ENCODE measurements at regions not wholly inside any gene's neighbourhood (a gene's known extent, or its start where the extent isn't known, plus 50 kb on each side); places are given as distances from the start of the nearest gene placed in this dataset.

DNA sequence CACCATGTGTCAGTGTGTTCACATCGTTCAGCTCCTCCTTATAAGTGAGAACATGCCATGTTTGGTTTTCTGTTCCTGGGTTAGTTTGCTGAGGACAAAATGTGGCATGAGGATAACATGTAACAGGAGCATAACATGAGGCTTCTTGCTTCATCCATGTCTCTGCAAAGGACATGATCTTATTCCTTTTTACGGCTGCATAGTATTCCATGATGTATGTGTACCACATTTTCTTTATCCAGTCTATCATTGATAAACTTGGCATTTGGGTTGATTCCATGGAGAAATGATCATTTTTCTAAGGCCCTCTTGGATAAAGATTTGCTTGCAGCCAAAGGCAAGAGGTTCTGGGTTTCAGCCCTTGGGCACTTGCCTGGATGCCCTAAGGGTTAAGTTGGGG, 128.5 kb upstream of the ZEB1 start:
- Histone ChIP-seq H3K27ac (ENCODE audit: low read depth, low read length) (no peak overlapping the region), H3K4me2 (ENCODE audit: low read depth, low read length, poor library complexity, severe bottlenecking) (no peak overlapping the region), H3K79me2 (ENCODE audit: insufficient read depth, low read length) (no peaks in the 10 kb centered on the region), H2AFZ (ENCODE audit: low read depth, low read length, severe bottlenecking) (no peak overlapping the region), H3K36me3 (ENCODE audit: low read length) (no peaks in the 10 kb centered on the region), H3K4me3 (ENCODE audit: insufficient read depth, low read length, poor library complexity, severe bottlenecking) (no peak overlapping the region), H3K9me3 (ENCODE audit: insufficient read depth, low read length) (no peaks in the 10 kb centered on the region), H3K27me3 (ENCODE audit: low read length) (no peaks in the 10 kb centered on the region), H3K9me2 (replicated peaks; ENCODE audit: insufficient read depth, low read length) (no peaks in the 10 kb centered on the region), H3F3A (ENCODE audit: insufficient read depth) (no peaks in the 10 kb centered on the region), H4K20me1 (ENCODE audit: low read depth, low read length) (no peaks in the 10 kb centered on the region), H3K9ac (ENCODE audit: low read length) (no peak overlapping the region)
- TF ChIP-seq EZH2phosphoT487 (conservative IDR thresholded peaks at IDR 0.05; ENCODE audit: low read length): no peak
- TF ChIP-seq, protein P1, sequence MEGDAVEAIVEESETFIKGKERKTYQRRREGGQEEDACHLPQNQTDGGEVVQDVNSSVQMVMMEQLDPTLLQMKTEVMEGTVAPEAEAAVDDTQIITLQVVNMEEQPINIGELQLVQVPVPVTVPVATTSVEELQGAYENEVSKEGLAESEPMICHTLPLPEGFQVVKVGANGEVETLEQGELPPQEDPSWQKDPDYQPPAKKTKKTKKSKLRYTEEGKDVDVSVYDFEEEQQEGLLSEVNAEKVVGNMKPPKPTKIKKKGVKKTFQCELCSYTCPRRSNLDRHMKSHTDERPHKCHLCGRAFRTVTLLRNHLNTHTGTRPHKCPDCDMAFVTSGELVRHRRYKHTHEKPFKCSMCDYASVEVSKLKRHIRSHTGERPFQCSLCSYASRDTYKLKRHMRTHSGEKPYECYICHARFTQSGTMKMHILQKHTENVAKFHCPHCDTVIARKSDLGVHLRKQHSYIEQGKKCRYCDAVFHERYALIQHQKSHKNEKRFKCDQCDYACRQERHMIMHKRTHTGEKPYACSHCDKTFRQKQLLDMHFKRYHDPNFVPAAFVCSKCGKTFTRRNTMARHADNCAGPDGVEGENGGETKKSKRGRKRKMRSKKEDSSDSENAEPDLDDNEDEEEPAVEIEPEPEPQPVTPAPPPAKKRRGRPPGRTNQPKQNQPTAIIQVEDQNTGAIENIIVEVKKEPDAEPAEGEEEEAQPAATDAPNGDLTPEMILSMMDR (IDR thresholded peaks at IDR 0.05; ENCODE audit: insufficient read depth, low read length, poor library complexity, severe bottlenecking): no peak

DNA sequence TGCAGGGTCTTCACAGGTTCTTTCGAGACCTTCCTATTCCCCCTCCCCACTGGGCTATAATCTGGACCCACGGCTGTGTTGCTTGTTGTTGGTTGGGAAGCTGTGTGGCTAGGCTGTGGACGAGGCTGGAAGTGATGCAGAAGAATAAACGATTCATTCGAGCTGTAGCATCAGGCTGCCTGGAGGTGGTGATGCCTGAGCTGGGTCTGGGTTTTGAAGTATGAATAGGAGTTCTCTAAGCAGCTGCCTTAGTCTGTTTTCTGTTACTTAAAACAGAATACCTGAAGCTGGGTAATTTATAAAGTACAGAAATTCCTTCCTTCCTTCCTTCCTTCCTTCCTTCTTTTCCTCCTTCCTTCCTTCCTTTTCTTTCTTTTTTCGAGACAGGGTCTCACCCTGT, 126.5 kb upstream of the ZEB1 start:
- no peak overlapping the region for H3K27ac ChIP-seq (ENCODE audit: low read depth, low read length)
- H3K36me3 ChIP-seq (ENCODE audit: low read length): no peaks in the 10 kb centered on the region
- H4K20me1 ChIP-seq (ENCODE audit: low read depth, low read length): no peaks in the 10 kb centered on the region
- H3K9ac ChIP-seq (ENCODE audit: low read length): no peak overlapping the region
- no peaks in the 10 kb centered on the region for H3K79me2 ChIP-seq (ENCODE audit: insufficient read depth, low read length)
- H3K4me3 ChIP-seq (ENCODE audit: insufficient read depth, low read length, poor library complexity, severe bottlenecking): no peak overlapping the region
- H3F3A ChIP-seq (ENCODE audit: insufficient read depth): no peaks in the 10 kb centered on the region
- no peaks in the 10 kb centered on the region for H3K9me2 ChIP-seq (replicated peaks; ENCODE audit: insufficient read depth, low read length)
- no peaks in the 10 kb centered on the region for H3K9me3 ChIP-seq (ENCODE audit: insufficient read depth, low read length)
- no peak overlapping the region for H2AFZ ChIP-seq (ENCODE audit: low read depth, low read length, severe bottlenecking)
- TF ChIP-seq, protein P1 (IDR thresholded peaks at IDR 0.05; ENCODE audit: insufficient read depth, low read length, poor library complexity, severe bottlenecking): no peak
- TF ChIP-seq EZH2phosphoT487 (conservative IDR thresholded peaks at IDR 0.05; ENCODE audit: low read length): no peak
- no peaks in the 10 kb centered on the region for H3K27me3 ChIP-seq (ENCODE audit: low read length)
- H3K4me2 ChIP-seq (ENCODE audit: low read depth, low read length, poor library complexity, severe bottlenecking): no peak overlapping the region

DNA sequence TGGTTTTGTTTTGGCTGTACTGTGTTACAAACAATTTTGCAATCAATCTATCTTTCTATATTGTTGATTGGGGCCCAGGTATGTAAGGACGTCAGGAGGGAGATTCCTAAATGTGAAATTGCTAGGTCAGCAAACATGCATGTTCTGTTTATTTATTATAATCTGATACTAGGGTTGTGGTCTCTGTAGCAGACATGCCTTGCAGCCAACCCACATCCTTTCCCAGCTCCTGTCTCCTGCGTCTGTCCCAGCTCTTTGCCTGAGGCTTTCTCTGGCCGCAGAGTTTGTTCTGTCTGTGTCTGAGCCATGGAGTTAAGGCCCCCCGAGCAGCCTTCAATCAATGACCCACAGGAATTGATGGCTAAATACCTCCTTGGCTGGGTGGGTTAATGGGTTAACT, 124.0 kb upstream of the ZEB1 start:
- Histone ChIP-seq H3K9me3 (ENCODE audit: insufficient read depth, low read length) (no peaks in the 10 kb centered on the region), H3K9me2 (replicated peaks; ENCODE audit: insufficient read depth, low read length) (no peaks in the 10 kb centered on the region), H3K36me3 (ENCODE audit: low read length) (no peaks in the 10 kb centered on the region), H3K4me2 (ENCODE audit: low read depth, low read length, poor library complexity, severe bottlenecking) (no peak overlapping the region), H3K4me3 (ENCODE audit: insufficient read depth, low read length, poor library complexity, severe bottlenecking) (no peak overlapping the region), H4K20me1 (ENCODE audit: low read depth, low read length) (no peaks in the 10 kb centered on the region), H3K27me3 (ENCODE audit: low read length) (no peaks in the 10 kb centered on the region), H3K27ac (ENCODE audit: low read depth, low read length) (no peak overlapping the region), H3K9ac (ENCODE audit: low read length) (no peak overlapping the region), H3F3A (ENCODE audit: insufficient read depth) (no peaks in the 10 kb centered on the region), H2AFZ (ENCODE audit: low read depth, low read length, severe bottlenecking) (no peak overlapping the region), H3K79me2 (ENCODE audit: insufficient read depth, low read length) (no peaks in the 10 kb centered on the region)
- TF ChIP-seq, protein P1 (IDR thresholded peaks at IDR 0.05; ENCODE audit: insufficient read depth, low read length, poor library complexity, severe bottlenecking): no peak
- no peak for TF ChIP-seq EZH2phosphoT487 (conservative IDR thresholded peaks at IDR 0.05; ENCODE audit: low read length)

DNA sequence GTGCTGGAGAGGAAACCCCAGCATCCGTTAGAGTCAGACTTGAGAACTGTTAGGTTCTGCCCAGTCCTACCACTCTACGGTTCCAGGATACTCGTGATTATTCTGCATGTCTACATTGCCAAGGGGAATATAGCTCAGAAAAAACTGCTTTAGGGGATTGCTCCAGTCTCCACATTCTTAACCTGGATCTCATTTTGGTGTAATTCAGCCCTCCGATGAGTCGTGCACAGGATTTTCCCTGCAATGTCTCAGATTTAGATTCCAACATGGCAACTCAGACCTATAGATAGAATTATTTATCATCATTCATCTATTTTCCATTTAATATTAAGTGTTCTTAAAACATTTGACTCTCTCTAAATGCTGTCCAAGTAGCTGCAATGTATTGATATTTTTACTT, 121.1 kb upstream of the ZEB1 start:
- Histone ChIP-seq H3K79me2 (ENCODE audit: insufficient read depth, low read length) (no peaks in the 10 kb centered on the region), H3K9me2 (replicated peaks; ENCODE audit: insufficient read depth, low read length) (no peaks in the 10 kb centered on the region), H3F3A (ENCODE audit: insufficient read depth) (no peaks in the 10 kb centered on the region), H3K36me3 (ENCODE audit: low read length) (no peaks in the 10 kb centered on the region), H3K27me3 (ENCODE audit: low read length) (no peaks in the 10 kb centered on the region), H3K9ac (ENCODE audit: low read length) (no peak overlapping the region), H3K9me3 (ENCODE audit: insufficient read depth, low read length) (no peaks in the 10 kb centered on the region), H3K4me2 (ENCODE audit: low read depth, low read length, poor library complexity, severe bottlenecking) (no peak overlapping the region), H2AFZ (ENCODE audit: low read depth, low read length, severe bottlenecking) (no peak overlapping the region), H4K20me1 (ENCODE audit: low read depth, low read length) (no peaks in the 10 kb centered on the region), H3K27ac (ENCODE audit: low read depth, low read length) (no peak overlapping the region), H3K4me3 (ENCODE audit: insufficient read depth, low read length, poor library complexity, severe bottlenecking) (no peak overlapping the region)
- TF ChIP-seq, protein P1 (IDR thresholded peaks at IDR 0.05; ENCODE audit: insufficient read depth, low read length, poor library complexity, severe bottlenecking): no peak
- TF ChIP-seq EZH2phosphoT487 (conservative IDR thresholded peaks at IDR 0.05; ENCODE audit: low read length): no peak

Measured in SU-DHL-6 (cell line).